Lower lobe of right lung (tissue), 2 donors: ENCODE measurements at regions not wholly inside any gene's neighbourhood (a gene's known extent, or its start where the extent isn't known, plus 50 kb on each side); places are given as distances from the start of the nearest gene placed in this dataset.

Experiments used
- ATAC-seq, 2 donors: fragments of 200-7000 bp; cut with Tn5 transposase; one replicate each; pipeline ENCODE4 v1.9.1; 2020 to 2022; ENCODE audit warnings: mild to moderate bottlenecking in 2 of 2, moderate library complexity in 2 of 2
- DNase-seq: peaks from one replicate; pipeline ENCODE4 v3.0.0-alpha.2; 2020
- H3K27ac ChIP-seq: fragments of 200-600 bp; one replicate; pipeline ENCODE4 v1.8.0; 2022
- H3K27me3 ChIP-seq: fragments of 200-600 bp; one replicate; pipeline ENCODE4 v1.8.0; 2022; ENCODE audit warnings: low read depth
- H3K36me3 ChIP-seq: fragments of 200-600 bp; one replicate; pipeline ENCODE4 v1.8.0; 2022; ENCODE audit warnings: mild to moderate bottlenecking
- H3K4me1 ChIP-seq: fragments of 200-600 bp; one replicate; pipeline ENCODE4 v1.8.0; 2022
- H3K4me3 ChIP-seq: fragments of 200-600 bp; one replicate; pipeline ENCODE4 v1.8.0; 2022; ENCODE audit warnings: mild to moderate bottlenecking
- H3K9me3 ChIP-seq: fragments of 200-600 bp; one replicate; pipeline ENCODE4 v1.8.0; 2022
- intact Hi-C: fragments of 100-400 bp; cut with DNase I; formaldehyde crosslinking; loops from one replicate; pipeline ENCODE4 v1.11.0; 2022
- TF ChIP-seq, protein P1 (sequence below): fragments of 200-600 bp; IDR thresholded peaks from one replicate; pipeline ENCODE4 v1.8.0; 2022; ENCODE audit warnings: antibody characterized with exemption, mild to moderate bottlenecking
- donor health status: DM: no; HTN: yes; CAD: no; lungs with severe emphysema.

DNA sequence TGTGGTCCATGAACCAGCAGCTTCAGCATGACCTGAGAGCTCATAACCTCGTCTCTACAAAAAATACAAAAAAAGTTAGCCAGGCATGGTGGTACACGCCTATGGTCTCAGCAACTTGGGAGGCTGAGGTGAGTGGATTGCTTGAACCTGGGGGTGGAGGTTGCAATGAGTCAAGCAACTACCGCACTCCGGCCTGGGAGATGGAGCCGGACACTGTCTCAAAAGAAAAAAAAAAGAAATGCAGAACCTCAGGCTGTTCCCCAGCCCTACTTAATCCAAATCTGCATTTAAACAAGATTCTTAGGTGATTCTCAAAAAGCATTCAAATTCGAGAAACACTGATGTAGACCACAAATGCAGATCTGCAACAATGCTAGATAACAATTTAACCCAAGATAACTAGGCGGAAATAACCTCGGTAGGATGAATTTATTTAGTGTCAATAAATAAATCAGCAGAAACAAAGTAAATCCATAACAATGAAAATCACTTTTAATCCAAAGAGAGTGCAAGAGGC lies 203.5 kb downstream of the SP3 start:
- no peak overlapping the region for H3K27ac ChIP-seq
- no peaks in the 10 kb centered on the region for H3K9me3 ChIP-seq
- ATAC-seq (no peak), DNase-seq (no peak)
- intact Hi-C loops, result no loop called here
- no peaks in the 10 kb centered on the region for H3K4me1 ChIP-seq
- TF ChIP-seq, protein P1, sequence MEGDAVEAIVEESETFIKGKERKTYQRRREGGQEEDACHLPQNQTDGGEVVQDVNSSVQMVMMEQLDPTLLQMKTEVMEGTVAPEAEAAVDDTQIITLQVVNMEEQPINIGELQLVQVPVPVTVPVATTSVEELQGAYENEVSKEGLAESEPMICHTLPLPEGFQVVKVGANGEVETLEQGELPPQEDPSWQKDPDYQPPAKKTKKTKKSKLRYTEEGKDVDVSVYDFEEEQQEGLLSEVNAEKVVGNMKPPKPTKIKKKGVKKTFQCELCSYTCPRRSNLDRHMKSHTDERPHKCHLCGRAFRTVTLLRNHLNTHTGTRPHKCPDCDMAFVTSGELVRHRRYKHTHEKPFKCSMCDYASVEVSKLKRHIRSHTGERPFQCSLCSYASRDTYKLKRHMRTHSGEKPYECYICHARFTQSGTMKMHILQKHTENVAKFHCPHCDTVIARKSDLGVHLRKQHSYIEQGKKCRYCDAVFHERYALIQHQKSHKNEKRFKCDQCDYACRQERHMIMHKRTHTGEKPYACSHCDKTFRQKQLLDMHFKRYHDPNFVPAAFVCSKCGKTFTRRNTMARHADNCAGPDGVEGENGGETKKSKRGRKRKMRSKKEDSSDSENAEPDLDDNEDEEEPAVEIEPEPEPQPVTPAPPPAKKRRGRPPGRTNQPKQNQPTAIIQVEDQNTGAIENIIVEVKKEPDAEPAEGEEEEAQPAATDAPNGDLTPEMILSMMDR, result no peak
- H3K36me3 ChIP-seq, result no peaks in the 10 kb centered on the region
- H3K4me3 ChIP-seq, result no peak overlapping the region
- no peaks in the 10 kb centered on the region for H3K27me3 ChIP-seq

DNA sequence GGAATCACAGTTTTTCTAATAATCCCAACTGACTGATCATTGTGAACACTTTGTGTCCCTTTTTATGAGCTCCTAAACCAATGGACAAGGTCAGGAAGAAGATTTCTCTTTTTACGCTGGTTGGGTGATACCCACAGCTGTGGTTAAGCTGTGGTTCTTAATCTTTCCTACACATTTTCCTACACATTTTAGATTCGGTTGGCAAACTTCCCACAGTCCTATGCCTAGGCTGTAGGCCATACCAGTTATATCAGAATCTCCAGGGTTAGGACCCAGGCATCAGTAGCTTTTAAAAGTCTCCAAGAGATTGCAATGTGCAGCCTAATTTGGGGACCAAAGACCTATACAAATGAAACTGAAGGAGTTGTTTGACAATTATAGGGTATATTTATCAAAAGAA lies 203.0 kb downstream of the SP3 start:
- Histone ChIP-seq H3K4me1 (no peaks in the 10 kb centered on the region), H3K4me3 (no peak overlapping the region), H3K27ac (no peak overlapping the region), H3K36me3 (no peaks in the 10 kb centered on the region), H3K27me3 (no peaks in the 10 kb centered on the region), H3K9me3 (no peaks in the 10 kb centered on the region)
- TF ChIP-seq, protein P1, result no peak
- ATAC-seq, result no peak
- no peak for DNase-seq
- intact Hi-C loops, result no loop called here

DNA sequence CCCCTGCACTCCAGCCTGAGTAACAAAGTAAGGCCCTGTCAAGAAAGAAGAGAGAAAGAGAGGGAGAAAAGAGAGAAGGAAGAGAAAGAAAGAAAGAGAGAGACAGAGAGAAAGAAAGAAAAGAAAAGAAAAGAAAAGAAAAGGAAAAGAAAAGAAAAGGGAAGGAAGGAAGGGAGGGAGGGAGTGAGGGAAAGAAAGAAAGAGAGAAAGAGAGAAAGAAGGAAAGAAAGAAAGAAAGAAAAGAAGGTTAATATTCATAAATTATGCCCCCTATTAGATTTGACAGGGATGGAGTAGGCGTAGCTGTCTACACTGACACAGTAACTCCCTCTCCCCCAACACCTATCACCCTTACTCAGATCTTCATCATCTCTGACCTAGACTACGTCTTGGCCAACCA lies 202.3 kb downstream of the SP3 start:
- Histone ChIP-seq H3K4me1 (no peaks in the 10 kb centered on the region), H3K27me3 (no peaks in the 10 kb centered on the region), H3K36me3 (no peaks in the 10 kb centered on the region), H3K4me3 (no peak overlapping the region), H3K27ac (no peak overlapping the region), H3K9me3 (no peaks in the 10 kb centered on the region)
- no peak for DNase-seq
- no peak for ATAC-seq
- TF ChIP-seq, protein P1, result no peak
- intact Hi-C loops, result no loop called here

DNA sequence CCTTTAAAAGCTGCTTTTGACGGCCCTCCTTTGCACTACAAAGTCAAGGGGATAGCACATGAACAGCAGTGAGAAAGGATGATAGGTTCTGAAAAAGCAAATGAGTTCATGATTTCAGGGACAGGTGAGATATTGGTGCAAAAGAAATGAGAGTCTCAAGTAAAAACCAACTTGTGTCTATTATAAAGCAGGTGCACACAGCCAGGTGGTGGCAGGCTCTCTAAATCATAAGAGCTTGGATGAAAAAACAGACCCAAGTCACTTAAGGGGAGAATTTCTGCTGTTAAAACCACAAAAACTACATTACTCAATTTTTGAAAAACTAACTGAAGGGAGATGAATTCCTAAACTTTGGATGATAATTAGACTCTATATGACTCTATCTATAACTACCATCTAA lies 201.5 kb downstream of the SP3 start:
- Histone ChIP-seq H3K4me3 (no peak overlapping the region), H3K27ac (no peak overlapping the region), H3K27me3 (no peaks in the 10 kb centered on the region), H3K4me1 (no peaks in the 10 kb centered on the region), H3K9me3 (no peaks in the 10 kb centered on the region), H3K36me3 (no peaks in the 10 kb centered on the region)
- TF ChIP-seq, protein P1, result no peak
- intact Hi-C loops, result no loop called here
- no peak for ATAC-seq
- no peak for DNase-seq

DNA sequence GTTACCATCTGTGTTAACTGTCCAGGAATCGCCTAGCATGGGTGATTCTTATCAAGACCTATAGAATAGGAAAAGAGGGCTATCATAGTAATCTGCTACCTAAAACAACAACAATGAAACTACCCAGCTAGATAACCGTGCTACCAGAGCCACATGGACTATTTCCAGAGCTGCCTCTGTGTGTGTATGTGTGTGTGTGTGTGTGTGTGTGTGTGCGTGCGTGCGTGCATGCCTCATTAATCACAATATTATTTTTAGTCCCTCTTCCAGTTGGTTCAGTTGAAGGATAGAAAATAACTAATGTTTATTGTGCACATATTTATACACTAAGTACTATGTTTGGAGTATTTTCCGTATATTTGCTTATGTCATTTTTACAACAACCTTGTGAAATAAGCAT lies 201.1 kb downstream of the SP3 start:
- Histone ChIP-seq H3K27ac (no peak overlapping the region), H3K9me3 (no peaks in the 10 kb centered on the region), H3K4me3 (no peak overlapping the region), H3K27me3 (no peaks in the 10 kb centered on the region), H3K36me3 (no peaks in the 10 kb centered on the region), H3K4me1 (no peaks in the 10 kb centered on the region)
- TF ChIP-seq, protein P1, result no peak
- ATAC-seq (no peak), DNase-seq (no peak)
- intact Hi-C loops, result no loop called here
